ENCODE measurements at regions not wholly inside any gene's neighbourhood (a gene's known extent, or its start where the extent isn't known, plus 50 kb on each side); places are given as distances from the start of the nearest gene placed in this dataset.
"Not testable (repeated sequence)": the region's sequence is repeated elsewhere in the genome, so short reads cannot be mapped to it uniquely, and the experiment has no call there.

DNA sequence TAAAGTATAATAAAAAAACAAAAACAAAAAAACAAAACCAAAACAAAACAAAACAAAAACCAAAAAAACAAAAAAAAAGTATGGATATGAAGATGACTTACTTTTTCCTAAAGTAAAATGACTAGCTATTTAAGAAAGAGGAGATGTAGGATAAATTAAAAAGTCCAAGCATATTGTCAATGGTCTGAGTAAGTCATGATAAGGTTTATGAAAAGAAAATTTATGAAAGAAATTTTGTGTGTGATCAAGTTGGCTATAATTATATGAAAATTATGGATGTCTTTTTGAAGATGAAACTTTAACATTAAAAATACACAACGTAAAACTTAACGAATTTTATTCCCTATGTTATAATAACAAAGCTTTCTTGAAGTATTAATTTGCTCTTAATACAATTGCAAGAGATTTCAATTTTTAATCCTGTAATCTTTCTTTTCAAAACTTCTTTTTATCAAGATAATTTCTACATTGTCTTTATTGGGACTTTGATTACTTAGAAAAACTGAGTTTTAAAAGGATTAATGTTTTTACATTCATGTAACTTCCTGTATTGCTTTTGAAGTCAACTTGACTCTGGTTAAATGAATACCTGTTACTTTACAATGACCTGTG lies 200.9 kb upstream of the IVNS1ABP start:
- ATAC-seq (no peak), DNase-seq (no peak)
- Histone ChIP-seq H3K9me3 (ENCODE audit: low read length) (peaks cover 8% of the 10 kb centered on the region; the same call in 1 of the 2 replicates), H3K4me3 (ENCODE audit: low read length) (no peak overlapping the region), H3F3A (ENCODE audit: low read length, unreplicated experiment) (no peaks in the 10 kb centered on the region), H3K4me2 (ENCODE audit: low read length) (no peak overlapping the region), H3K79me2 (ENCODE audit: low read length) (no peaks in the 10 kb centered on the region), H2AFZ (ENCODE audit: low read length) (no peak overlapping the region), H3K4me1 (ENCODE audit: insufficient read depth, low read length) (no peaks in the 10 kb centered on the region), H3K36me3 (ENCODE audit: low read depth, low read length) (no peaks in the 10 kb centered on the region; the same call in 1 of the 2 replicates), H3K9me2 (replicated peaks; ENCODE audit: low read length) (no peaks in the 10 kb centered on the region), H3K9ac (ENCODE audit: low read length) (no peak overlapping the region), H3K27ac (ENCODE audit: low read length) (no peak overlapping the region), H4K20me1 (ENCODE audit: low read length) (no peaks in the 10 kb centered on the region), H3K27me3 (ENCODE audit: low read length) (no peaks in the 10 kb centered on the region)
- TF ChIP-seq EZH2 (IDR thresholded peaks at IDR 0.05; ENCODE audit: low read length, unreplicated experiment), result no peak
- no peak for TF ChIP-seq EZH2phosphoT487 (IDR thresholded peaks at IDR 0.05; ENCODE audit: borderline replicate concordance, low read length)
- TF ChIP-seq, protein P1, sequence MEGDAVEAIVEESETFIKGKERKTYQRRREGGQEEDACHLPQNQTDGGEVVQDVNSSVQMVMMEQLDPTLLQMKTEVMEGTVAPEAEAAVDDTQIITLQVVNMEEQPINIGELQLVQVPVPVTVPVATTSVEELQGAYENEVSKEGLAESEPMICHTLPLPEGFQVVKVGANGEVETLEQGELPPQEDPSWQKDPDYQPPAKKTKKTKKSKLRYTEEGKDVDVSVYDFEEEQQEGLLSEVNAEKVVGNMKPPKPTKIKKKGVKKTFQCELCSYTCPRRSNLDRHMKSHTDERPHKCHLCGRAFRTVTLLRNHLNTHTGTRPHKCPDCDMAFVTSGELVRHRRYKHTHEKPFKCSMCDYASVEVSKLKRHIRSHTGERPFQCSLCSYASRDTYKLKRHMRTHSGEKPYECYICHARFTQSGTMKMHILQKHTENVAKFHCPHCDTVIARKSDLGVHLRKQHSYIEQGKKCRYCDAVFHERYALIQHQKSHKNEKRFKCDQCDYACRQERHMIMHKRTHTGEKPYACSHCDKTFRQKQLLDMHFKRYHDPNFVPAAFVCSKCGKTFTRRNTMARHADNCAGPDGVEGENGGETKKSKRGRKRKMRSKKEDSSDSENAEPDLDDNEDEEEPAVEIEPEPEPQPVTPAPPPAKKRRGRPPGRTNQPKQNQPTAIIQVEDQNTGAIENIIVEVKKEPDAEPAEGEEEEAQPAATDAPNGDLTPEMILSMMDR (conservative IDR thresholded peaks at IDR 0.05; ENCODE audit: low read depth, low read length), result no peak
- intact Hi-C loops (cut with micrococcal nuclease), result no loop called here
- BruUV-seq (replicated peaks), result no TSS peak
- POLR2A ChIA-PET (ENCODE audit: unreplicated experiment), result no interaction called here
- CTCF ChIA-PET, result no interaction called here

DNA sequence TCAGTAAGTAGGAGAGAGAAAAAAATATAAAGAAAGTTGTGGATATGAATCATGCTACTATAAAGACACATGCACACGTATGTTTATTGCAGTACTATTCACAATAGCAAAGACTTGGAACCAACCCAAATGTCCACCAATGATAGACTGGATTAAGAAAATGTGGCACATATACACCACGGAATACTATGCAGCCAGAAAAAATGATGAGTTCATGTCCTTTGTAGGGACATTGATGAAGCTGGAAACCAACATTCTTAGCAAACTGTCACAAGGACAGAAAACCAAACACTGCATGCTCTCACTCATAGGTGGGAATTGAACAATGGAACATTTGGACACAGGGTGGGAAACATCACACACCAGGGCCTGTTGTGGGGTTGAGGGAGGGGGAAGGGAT lies 200.3 kb upstream of the IVNS1ABP start:
- H3F3A ChIP-seq (ENCODE audit: low read length, unreplicated experiment); H3K4me1 ChIP-seq (ENCODE audit: insufficient read depth, low read length); H3K79me2 ChIP-seq (ENCODE audit: low read length); POLR2A ChIA-PET (ENCODE audit: unreplicated experiment); H3K9me2 ChIP-seq (replicated peaks; ENCODE audit: low read length); CTCF ChIA-PET; H4K20me1 ChIP-seq (ENCODE audit: low read length); H3K9me3 ChIP-seq (ENCODE audit: low read length); H3K4me2 ChIP-seq (ENCODE audit: low read length); intact Hi-C loops (cut with micrococcal nuclease); H2AFZ ChIP-seq (ENCODE audit: low read length); DNase-seq; H3K9ac ChIP-seq (ENCODE audit: low read length); H3K4me3 ChIP-seq (ENCODE audit: low read length); ATAC-seq; BruUV-seq (replicated peaks); H3K27me3 ChIP-seq (ENCODE audit: low read length); H3K36me3 ChIP-seq (ENCODE audit: low read depth, low read length); H3K27ac ChIP-seq (ENCODE audit: low read length): not testable (repeated sequence)

DNA sequence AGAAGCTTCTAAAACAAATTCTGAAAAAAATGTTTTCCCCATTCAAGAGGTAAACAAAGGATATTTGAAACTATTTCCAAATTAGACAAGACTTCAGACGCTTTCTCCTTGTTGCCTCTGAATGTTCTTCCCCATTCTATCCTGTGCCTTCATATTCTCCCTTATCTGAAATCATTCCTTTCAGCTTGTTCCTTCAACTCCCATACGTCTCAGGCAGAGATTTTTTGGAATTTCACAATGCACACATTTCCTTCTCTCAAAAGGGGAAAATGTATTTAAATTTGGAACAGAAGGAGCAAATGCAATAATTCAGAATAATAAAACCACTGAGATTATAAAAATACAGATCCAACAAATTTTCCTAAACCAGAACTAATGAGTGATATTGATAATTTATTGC lies 198.7 kb upstream of the IVNS1ABP start:
- Histone ChIP-seq H3K79me2 (ENCODE audit: low read length) (no peaks in the 10 kb centered on the region), H3F3A (ENCODE audit: low read length, unreplicated experiment) (no peaks in the 10 kb centered on the region), H3K9ac (ENCODE audit: low read length) (no peak overlapping the region), H3K27ac (ENCODE audit: low read length) (no peak overlapping the region), H3K4me3 (ENCODE audit: low read length) (no peak overlapping the region), H3K36me3 (ENCODE audit: low read depth, low read length) (no peaks in the 10 kb centered on the region; the same call in 1 of the 2 replicates), H2AFZ (ENCODE audit: low read length) (no peak overlapping the region), H3K9me3 (ENCODE audit: low read length) (peaks cover 8% of the 10 kb centered on the region; the same call in 1 of the 2 replicates), H3K27me3 (ENCODE audit: low read length) (no peaks in the 10 kb centered on the region), H4K20me1 (ENCODE audit: low read length) (no peaks in the 10 kb centered on the region), H3K4me2 (ENCODE audit: low read length) (no peak overlapping the region), H3K4me1 (ENCODE audit: insufficient read depth, low read length) (no peaks in the 10 kb centered on the region), H3K9me2 (replicated peaks; ENCODE audit: low read length) (no peaks in the 10 kb centered on the region)
- intact Hi-C loops (cut with micrococcal nuclease), result no loop called here
- DNase-seq (no peak), ATAC-seq (no peak)
- TF ChIP-seq EZH2phosphoT487 (IDR thresholded peaks at IDR 0.05; ENCODE audit: borderline replicate concordance, low read length), result no peak
- no peak for TF ChIP-seq EZH2 (IDR thresholded peaks at IDR 0.05; ENCODE audit: low read length, unreplicated experiment)
- TF ChIP-seq, protein P1 (conservative IDR thresholded peaks at IDR 0.05; ENCODE audit: low read depth, low read length), result no peak
- ChIA-PET CTCF (no interaction called here), POLR2A (ENCODE audit: unreplicated experiment) (no interaction called here)
- no TSS peak for BruUV-seq (replicated peaks)

Measured in PC-3 (cell line).